Thyroid gland (tissue), 4 donors: ENCODE measurements at regions not wholly inside any gene's neighbourhood (a gene's known extent, or its start where the extent isn't known, plus 50 kb on each side); places are given as distances from the start of the nearest gene placed in this dataset.

Experiments
- CTCF ChIP-seq, 6 experiments: fragments of 200-600 bp in 3 of 6; fragments of 450-650 bp in 3 of 6; sonication (generic) in 3 of 6; IDR thresholded peaks; one replicate each; pipeline ENCODE4 v1.5.1; 2016 to 2019; ENCODE audit warnings: antibody characterized with exemption in 6 of 6, mild to moderate bottlenecking in 2 of 6, inconsistent platforms in 1 of 6, moderate library complexity in 1 of 6
- POLR2A ChIP-seq, 2 donors: fragments of 450-650 bp; IDR thresholded peaks; one replicate each; pipeline ENCODE4 v1.6.1; 2017; ENCODE audit warnings: antibody characterized with exemption in 2 of 2, mild to moderate bottlenecking in 2 of 2, moderate library complexity in 1 of 2

GRCh38 chr2:142825861-142826260 is 51.6 kb upstream of the KYNU start:
- TF ChIP-seq CTCF (IDR thresholded peaks at IDR 0.05) = no peak
- no peak for TF ChIP-seq POLR2A (IDR thresholded peaks at IDR 0.05)
